ENCODE measurements at regions not wholly inside any gene's neighbourhood (a gene's known extent, or its start where the extent isn't known, plus 50 kb on each side); places are given as distances from the start of the nearest gene placed in this dataset.

- TF ChIP-seq, protein P1, sequence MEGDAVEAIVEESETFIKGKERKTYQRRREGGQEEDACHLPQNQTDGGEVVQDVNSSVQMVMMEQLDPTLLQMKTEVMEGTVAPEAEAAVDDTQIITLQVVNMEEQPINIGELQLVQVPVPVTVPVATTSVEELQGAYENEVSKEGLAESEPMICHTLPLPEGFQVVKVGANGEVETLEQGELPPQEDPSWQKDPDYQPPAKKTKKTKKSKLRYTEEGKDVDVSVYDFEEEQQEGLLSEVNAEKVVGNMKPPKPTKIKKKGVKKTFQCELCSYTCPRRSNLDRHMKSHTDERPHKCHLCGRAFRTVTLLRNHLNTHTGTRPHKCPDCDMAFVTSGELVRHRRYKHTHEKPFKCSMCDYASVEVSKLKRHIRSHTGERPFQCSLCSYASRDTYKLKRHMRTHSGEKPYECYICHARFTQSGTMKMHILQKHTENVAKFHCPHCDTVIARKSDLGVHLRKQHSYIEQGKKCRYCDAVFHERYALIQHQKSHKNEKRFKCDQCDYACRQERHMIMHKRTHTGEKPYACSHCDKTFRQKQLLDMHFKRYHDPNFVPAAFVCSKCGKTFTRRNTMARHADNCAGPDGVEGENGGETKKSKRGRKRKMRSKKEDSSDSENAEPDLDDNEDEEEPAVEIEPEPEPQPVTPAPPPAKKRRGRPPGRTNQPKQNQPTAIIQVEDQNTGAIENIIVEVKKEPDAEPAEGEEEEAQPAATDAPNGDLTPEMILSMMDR (conservative IDR thresholded peaks at IDR 0.05; ENCODE audit: low read depth, low read length), result no peak
- TF ChIP-seq POLR2A (IDR thresholded peaks at IDR 0.05; ENCODE audit: low read depth, low read length) (no peak), USF2 (IDR thresholded peaks at IDR 0.05; ENCODE audit: low read depth, low read length) (no peak), SMC3 (IDR thresholded peaks at IDR 0.05; ENCODE audit: low read depth, low read length) (no peak), RFX5 (IDR thresholded peaks at IDR 0.05; ENCODE audit: low read depth, low read length) (no peak), RAD21 (IDR thresholded peaks at IDR 0.05; ENCODE audit: low read length) (no peak), MAZ (IDR thresholded peaks at IDR 0.05; ENCODE audit: borderline replicate concordance, low read depth, low read length) (no peak), CEBPB (IDR thresholded peaks at IDR 0.05; ENCODE audit: low read depth, low read length) (no peak), MAFK (IDR thresholded peaks at IDR 0.05; ENCODE audit: low read depth, low read length) (no peak), NFE2L2 (IDR thresholded peaks at IDR 0.05; ENCODE audit: low read depth, low read length) (no peak), CHD1 (IDR thresholded peaks at IDR 0.05; ENCODE audit: low read depth, low read length) (no peak), FOS (IDR thresholded peaks at IDR 0.05; ENCODE audit: low read depth, low read length) (no peak), RCOR1 (IDR thresholded peaks at IDR 0.05; ENCODE audit: insufficient replicate concordance, low read length) (no peak)
- TF ChIP-seq, protein P2, sequence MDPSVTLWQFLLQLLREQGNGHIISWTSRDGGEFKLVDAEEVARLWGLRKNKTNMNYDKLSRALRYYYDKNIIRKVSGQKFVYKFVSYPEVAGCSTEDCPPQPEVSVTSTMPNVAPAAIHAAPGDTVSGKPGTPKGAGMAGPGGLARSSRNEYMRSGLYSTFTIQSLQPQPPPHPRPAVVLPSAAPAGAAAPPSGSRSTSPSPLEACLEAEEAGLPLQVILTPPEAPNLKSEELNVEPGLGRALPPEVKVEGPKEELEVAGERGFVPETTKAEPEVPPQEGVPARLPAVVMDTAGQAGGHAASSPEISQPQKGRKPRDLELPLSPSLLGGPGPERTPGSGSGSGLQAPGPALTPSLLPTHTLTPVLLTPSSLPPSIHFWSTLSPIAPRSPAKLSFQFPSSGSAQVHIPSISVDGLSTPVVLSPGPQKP (IDR thresholded peaks at IDR 0.05; ENCODE audit: borderline replicate concordance, low read depth, low read length), result no peak
Measured at GRCh38 chr21:38088916-38089762, 167.7 kb upstream of the KCNJ15 start.

All from IMR-90 (cell line).